Endothelial cell (in vitro differentiated cells): ENCODE measurements at regions not wholly inside any gene's neighbourhood (a gene's known extent, or its start where the extent isn't known, plus 50 kb on each side); places are given as distances from the start of the nearest gene placed in this dataset.
"Not testable (repeated sequence)": the region's sequence is repeated elsewhere in the genome, so short reads cannot be mapped to it uniquely, and the experiment has no call there.

ENCODE experiments used
- DNase-seq: peaks from one replicate; pipeline ENCODE4 v3.0.0; 2021; ENCODE audit warnings: low spot score
- H3K27ac Mint-ChIP-seq: one replicate; pipeline ENCODE4 v1.8.0; 2021; ENCODE audit warnings: mixed read lengths, inconsistent platforms; ENCODE audit not compliant: unreplicated experiment
- H3K27me3 Mint-ChIP-seq: one replicate; pipeline ENCODE4 v1.8.0; 2021; ENCODE audit warnings: mild to moderate bottlenecking, moderate library complexity, mixed read lengths, inconsistent platforms; ENCODE audit not compliant: unreplicated experiment
- H3K36me3 Mint-ChIP-seq: one replicate; pipeline ENCODE4 v1.8.0; 2021; ENCODE audit warnings: mild to moderate bottlenecking, low read depth, mixed read lengths, inconsistent platforms; ENCODE audit not compliant: unreplicated experiment
- H3K4me1 Mint-ChIP-seq: one replicate; pipeline ENCODE4 v1.8.0; 2021; ENCODE audit warnings: mild to moderate bottlenecking, mixed read lengths, inconsistent platforms; ENCODE audit not compliant: unreplicated experiment
- H3K4me3 Mint-ChIP-seq: one replicate; pipeline ENCODE4 v1.8.0; 2021; ENCODE audit warnings: mild to moderate bottlenecking, mixed read lengths, inconsistent platforms; ENCODE audit not compliant: unreplicated experiment
- H3K9me3 Mint-ChIP-seq: one replicate; pipeline ENCODE4 v1.8.0; 2021; ENCODE audit warnings: mixed read lengths, inconsistent platforms; ENCODE audit not compliant: unreplicated experiment
- CTCF ChIP-seq: fragments of 200-600 bp; sonication (generic); IDR thresholded peaks from one replicate; pipeline ENCODE4 v1.5.0; 2021; ENCODE audit warnings: antibody characterized with exemption; ENCODE audit not compliant: unreplicated experiment

DNA sequence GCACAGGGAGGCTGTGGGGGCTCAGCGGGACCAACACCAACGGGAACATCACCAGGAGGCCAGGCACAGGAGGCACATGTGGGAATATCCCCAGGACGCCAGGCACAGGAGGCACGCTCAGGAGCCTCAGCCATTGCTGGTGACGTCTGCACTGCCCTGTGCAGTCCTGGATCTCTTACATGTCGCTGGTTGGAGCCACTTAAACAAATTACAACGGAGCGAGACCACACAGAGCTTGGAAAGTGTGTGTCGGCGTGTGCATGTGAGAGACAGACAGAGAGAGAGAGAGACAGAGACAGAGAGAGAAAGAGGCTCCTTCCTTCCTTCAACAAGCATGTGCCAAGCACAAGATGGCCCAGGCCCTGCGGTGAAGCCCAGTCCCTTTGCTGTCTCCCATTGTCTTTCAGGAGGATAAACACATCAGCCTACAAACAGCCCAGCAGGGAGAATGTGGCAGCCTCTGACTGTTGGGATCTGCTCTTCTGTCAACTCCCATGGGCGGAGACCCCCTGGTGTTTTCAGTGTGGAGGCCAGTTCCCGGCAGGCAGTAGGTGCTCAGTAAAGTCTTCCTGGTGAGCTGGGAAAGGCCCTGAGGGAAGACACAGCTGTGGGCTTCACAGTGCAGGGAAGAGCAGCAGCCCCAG, 112.7 kb upstream of the THBS2 start:
- peaks cover 5% of the 10 kb centered on the region for H3K9me3 Mint-ChIP-seq
- TF ChIP-seq CTCF = no peak
- no peaks in the 10 kb centered on the region for H3K27me3 Mint-ChIP-seq
- DNase-seq = no peak
- no peaks in the 10 kb centered on the region for H3K4me1 Mint-ChIP-seq
- peaks cover 8% of the 10 kb centered on the region for H3K36me3 Mint-ChIP-seq
- no peak overlapping the region for H3K27ac Mint-ChIP-seq
- no peak overlapping the region for H3K4me3 Mint-ChIP-seq

DNA sequence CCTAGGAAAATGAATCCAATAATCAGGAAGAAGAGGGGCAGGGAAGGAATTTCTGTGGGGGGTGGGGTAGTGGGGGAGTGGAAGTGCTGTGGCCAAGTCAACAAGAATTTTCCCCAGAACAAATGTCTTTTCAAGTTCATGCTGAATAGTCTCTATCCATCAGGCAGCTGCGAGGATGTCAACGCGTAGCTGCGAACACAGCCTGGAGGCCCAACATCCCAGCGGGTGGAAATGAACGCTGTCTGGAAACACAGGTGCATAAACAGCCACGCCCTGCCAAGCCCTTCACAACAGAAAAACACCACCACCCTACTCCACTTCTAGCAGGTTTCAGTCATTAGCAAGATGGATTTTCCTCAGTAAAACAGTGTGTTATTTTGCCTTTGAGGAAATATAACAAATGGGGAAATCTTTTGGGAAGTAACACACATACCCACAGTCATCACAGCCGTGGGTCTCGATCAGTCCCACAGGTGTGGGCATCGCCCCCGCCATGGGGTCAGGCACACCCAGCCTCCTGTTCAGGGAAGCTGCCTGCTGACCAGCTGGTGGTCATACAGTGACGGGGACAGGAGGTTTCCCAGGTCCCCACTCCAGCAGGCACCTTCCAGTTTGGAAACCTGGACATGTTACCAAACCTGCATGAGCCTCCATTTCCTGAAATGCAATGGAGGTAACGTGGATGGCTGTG, 112.1 kb upstream of the THBS2 start:
- Mint-ChIP-seq H3K9me3 (peaks cover 5% of the 10 kb centered on the region), H3K4me3 (no peak overlapping the region), H3K4me1 (no peaks in the 10 kb centered on the region), H3K36me3 (peaks cover 8% of the 10 kb centered on the region), H3K27ac (no peak overlapping the region), H3K27me3 (no peaks in the 10 kb centered on the region)
- DNase-seq = no peak
- TF ChIP-seq CTCF = no peak

DNA sequence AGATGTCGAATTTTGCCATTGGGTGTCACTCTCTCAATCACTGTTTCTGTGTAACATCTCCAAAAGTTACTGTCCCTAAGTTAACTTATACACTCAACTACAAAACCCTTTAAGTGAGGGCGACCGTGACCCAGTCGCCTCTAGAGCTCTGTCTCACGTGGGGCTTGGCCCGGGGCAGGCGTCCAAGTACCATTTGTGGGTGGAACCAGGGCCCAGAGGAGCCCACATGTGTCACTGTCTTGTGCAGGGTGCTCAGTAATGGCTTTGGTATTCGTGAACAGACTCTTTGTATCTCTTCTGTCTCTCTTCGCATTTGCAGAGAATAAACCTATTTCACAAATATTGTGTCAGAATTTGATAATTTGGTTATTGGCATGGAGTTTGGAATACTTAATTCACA, 109.9 kb upstream of the THBS2 start:
- Mint-ChIP-seq H3K27me3 (no peaks in the 10 kb centered on the region), H3K9me3 (peaks cover 5% of the 10 kb centered on the region), H3K4me3 (no peak overlapping the region), H3K27ac (no peak overlapping the region), H3K4me1 (no peaks in the 10 kb centered on the region), H3K36me3 (peaks cover 8% of the 10 kb centered on the region)
- no peak for TF ChIP-seq CTCF
- DNase-seq = no peak

DNA sequence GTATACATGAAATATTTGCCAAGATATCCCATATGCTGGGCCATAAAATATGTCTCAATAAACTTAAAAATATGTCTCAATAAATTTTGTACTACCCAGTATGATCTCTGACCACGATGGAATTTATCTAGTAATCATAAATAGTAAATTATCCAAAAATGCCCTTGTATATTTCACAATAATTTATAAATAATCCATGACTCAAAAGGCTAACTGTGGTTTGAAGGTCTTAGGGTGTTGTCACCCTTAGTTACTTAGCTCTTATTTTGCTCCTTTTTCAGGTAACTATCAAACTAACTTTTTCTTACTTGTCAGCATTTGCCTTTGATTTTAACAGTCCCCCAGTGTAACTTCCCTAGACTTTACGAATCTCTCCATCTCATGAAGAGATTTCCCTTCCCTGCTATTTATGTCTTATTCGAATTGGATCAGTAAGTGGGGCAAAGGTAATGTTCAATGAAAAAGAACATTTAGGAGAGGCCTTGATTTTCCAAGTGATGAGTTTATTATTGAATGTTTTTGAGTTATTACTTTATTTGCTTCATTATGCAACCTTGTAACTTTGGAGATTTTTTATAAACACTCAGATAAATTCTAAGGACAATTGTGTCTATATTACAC, 109.0 kb upstream of the THBS2 start:
- Mint-ChIP-seq H3K27ac (no peak overlapping the region), H3K36me3 (peaks cover 8% of the 10 kb centered on the region), H3K27me3 (no peaks in the 10 kb centered on the region), H3K4me1 (no peaks in the 10 kb centered on the region), H3K9me3 (peaks cover 5% of the 10 kb centered on the region), H3K4me3 (no peak overlapping the region)
- DNase-seq = no peak
- no peak for TF ChIP-seq CTCF

DNA sequence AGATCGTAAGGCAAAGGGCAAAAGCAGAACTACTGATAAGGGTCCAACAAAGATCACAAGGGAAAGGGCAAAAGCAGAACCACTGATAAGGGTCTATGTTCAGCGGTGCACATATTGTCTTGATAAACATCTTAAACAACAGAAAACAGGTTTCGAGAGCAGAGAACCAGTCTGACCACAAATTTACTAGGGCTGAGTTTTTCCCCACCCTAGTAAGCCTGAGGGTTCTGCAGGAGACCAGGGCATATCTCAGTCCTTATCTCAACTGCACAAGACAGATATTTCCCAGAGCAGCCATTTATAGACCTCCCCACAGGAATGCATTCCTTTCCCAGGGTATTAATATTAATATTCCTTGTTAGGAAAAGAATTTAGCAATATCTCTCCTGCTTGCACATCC, 101.4 kb upstream of the THBS2 start:
- not testable (repeated sequence) for H3K36me3 Mint-ChIP-seq, DNase-seq, H3K27me3 Mint-ChIP-seq, H3K9me3 Mint-ChIP-seq, H3K4me3 Mint-ChIP-seq, H3K27ac Mint-ChIP-seq, H3K4me1 Mint-ChIP-seq
